Neural crest cell (in vitro differentiated cells): ENCODE measurements at regions not wholly inside any gene's neighbourhood (a gene's known extent, or its start where the extent isn't known, plus 50 kb on each side); places are given as distances from the start of the nearest gene placed in this dataset.

ENCODE experiments used
- DNase-seq: peaks from one replicate; pipeline ENCODE4 v3.0.0; 2021; ENCODE audit warnings: low read depth, mixed read lengths, low spot score
- H3K27ac Mint-ChIP-seq: one replicate; pipeline ENCODE4 v1.8.0; 2021; ENCODE audit warnings: mild to moderate bottlenecking, mixed read lengths; ENCODE audit not compliant: unreplicated experiment
- H3K27me3 Mint-ChIP-seq: 2 replicates; pipeline ENCODE4 v1.8.0; 2021; ENCODE audit warnings: low read depth, mild to moderate bottlenecking, mixed read lengths
- H3K36me3 Mint-ChIP-seq: 2 replicates; pipeline ENCODE4 v1.8.0; 2021; ENCODE audit warnings: low read depth, mild to moderate bottlenecking, mixed read lengths
- H3K4me1 Mint-ChIP-seq: 2 replicates; pipeline ENCODE4 v1.8.0; 2021; ENCODE audit warnings: mixed read lengths
- H3K4me3 Mint-ChIP-seq: one replicate; pipeline ENCODE4 v1.8.0; 2021; ENCODE audit warnings: mild to moderate bottlenecking, mixed read lengths
- H3K9me3 Mint-ChIP-seq: 2 replicates; pipeline ENCODE4 v1.8.0; 2021; ENCODE audit warnings: mixed read lengths
- CTCF ChIP-seq: fragments of 200-600 bp; sonication (generic); conservative IDR thresholded peaks from 2 replicates; pipeline ENCODE4 v1.5.0; 2021; ENCODE audit warnings: antibody characterized with exemption, mild to moderate bottlenecking

- peaks cover 84% of the 10 kb centered on the region for H3K27me3 Mint-ChIP-seq
- H3K4me1 Mint-ChIP-seq: peaks cover 18% of the 10 kb centered on the region
- TF ChIP-seq CTCF: no peak
- peaks cover 3% of the 10 kb centered on the region for H3K9me3 Mint-ChIP-seq
- no peak for DNase-seq
- no peaks in the 10 kb centered on the region for H3K36me3 Mint-ChIP-seq
- H3K4me3 Mint-ChIP-seq: peak overlapping the region; percentile 29
- H3K27ac Mint-ChIP-seq: no peak overlapping the region
Measured at GRCh38 chr22:22953791-22954190, 66.2 kb downstream of the IGLL5 start.

- Mint-ChIP-seq H3K27ac (no peak overlapping the region), H3K9me3 (peaks cover 3% of the 10 kb centered on the region), H3K36me3 (no peaks in the 10 kb centered on the region), H3K27me3 (peaks cover 86% of the 10 kb centered on the region), H3K4me3 (no peak overlapping the region), H3K4me1 (peaks cover 18% of the 10 kb centered on the region)
- no peak for DNase-seq
- peak; percentile 41 for TF ChIP-seq CTCF
Measured at GRCh38 chr22:22954656-22955055, 67.0 kb downstream of the IGLL5 start.

- no peak for TF ChIP-seq CTCF
- peaks cover 79% of the 10 kb centered on the region for H3K27me3 Mint-ChIP-seq
Measured at GRCh38 chr22:22955276-22955798, 67.7 kb downstream of the IGLL5 start.

GRCh38 chr22:22955866-22956535, 68.4 kb downstream of the IGLL5 start:
- no peaks in the 10 kb centered on the region for H3K9me3 Mint-ChIP-seq
- peak; percentile 69 for DNase-seq
- H3K36me3 Mint-ChIP-seq: no peaks in the 10 kb centered on the region
- H3K27ac Mint-ChIP-seq: no peak overlapping the region
- peak; percentile 88 for TF ChIP-seq CTCF
- peaks cover 18% of the 10 kb centered on the region for H3K4me1 Mint-ChIP-seq
- no peak overlapping the region for H3K4me3 Mint-ChIP-seq
- peaks cover 72% of the 10 kb centered on the region for H3K27me3 Mint-ChIP-seq

More at GRCh38 chr22:22955276-22955798, 67.7 kb downstream of the IGLL5 start:
- Mint-ChIP-seq H3K4me1 (peaks cover 18% of the 10 kb centered on the region), H3K9me3 (no peaks in the 10 kb centered on the region), H3K4me3 (no peak overlapping the region), H3K36me3 (no peaks in the 10 kb centered on the region), H3K27ac (no peak overlapping the region)
- no peak for DNase-seq

GRCh38 chr22:22957090-22957489, 69.5 kb downstream of the IGLL5 start:
- H3K27ac Mint-ChIP-seq: no peak overlapping the region
- TF ChIP-seq CTCF: no peak
- peaks cover 18% of the 10 kb centered on the region for H3K4me1 Mint-ChIP-seq
- no peak overlapping the region for H3K4me3 Mint-ChIP-seq
- H3K36me3 Mint-ChIP-seq: no peaks in the 10 kb centered on the region
- no peak for DNase-seq
- peaks cover 2% of the 10 kb centered on the region for H3K9me3 Mint-ChIP-seq
- peaks cover 64% of the 10 kb centered on the region for H3K27me3 Mint-ChIP-seq
